Chondrocyte (in vitro differentiated cells): ENCODE measurements at regions not wholly inside any gene's neighbourhood (a gene's known extent, or its start where the extent isn't known, plus 50 kb on each side); places are given as distances from the start of the nearest gene placed in this dataset.

ENCODE experiments used
- DNase-seq: peaks from one replicate; pipeline ENCODE4 v3.0.0; 2021; ENCODE audit warnings: mixed read lengths, low spot score
- H3K27ac Mint-ChIP-seq: one replicate; pipeline ENCODE4 v1.8.0; 2021; ENCODE audit warnings: mild to moderate bottlenecking, moderate library complexity, mixed read lengths; ENCODE audit not compliant: unreplicated experiment
- H3K27me3 Mint-ChIP-seq: 2 replicates; pipeline ENCODE4 v1.8.0; 2021; ENCODE audit warnings: low read depth, mixed read lengths
- H3K36me3 Mint-ChIP-seq: 2 replicates; pipeline ENCODE4 v1.8.0; 2021; ENCODE audit warnings: low read depth, mixed read lengths
- H3K4me1 Mint-ChIP-seq: 2 replicates; pipeline ENCODE4 v1.8.0; 2021; ENCODE audit warnings: low read depth, mild to moderate bottlenecking, mixed read lengths
- H3K4me3 Mint-ChIP-seq: one replicate; pipeline ENCODE4 v1.8.0; 2021; ENCODE audit warnings: mild to moderate bottlenecking, moderate library complexity, mixed read lengths; ENCODE audit not compliant: unreplicated experiment
- H3K9me3 Mint-ChIP-seq: 2 replicates; pipeline ENCODE4 v1.8.0; 2021; ENCODE audit warnings: low read depth, mixed read lengths
- CTCF ChIP-seq: fragments of 200-600 bp; sonication (generic); IDR thresholded peaks from 2 replicates; pipeline ENCODE4 v1.5.0; 2021; ENCODE audit warnings: antibody characterized with exemption, mild to moderate bottlenecking, moderate library complexity

- Mint-ChIP-seq H3K4me3 (no peak overlapping the region), H3K27ac (no peak overlapping the region), H3K4me1 (peaks cover 2% of the 10 kb centered on the region), H3K27me3 (peaks cover 6% of the 10 kb centered on the region), H3K9me3 (peaks cover 2% of the 10 kb centered on the region), H3K36me3 (no peaks in the 10 kb centered on the region)
- DNase-seq = no peak
- TF ChIP-seq CTCF = no peak
These were observed 90.1 kb upstream of the MTPN start for GRCh38 chr7:136067277-136067676.

- peaks cover 2% of the 10 kb centered on the region for H3K4me1 Mint-ChIP-seq
These were observed 89.4 kb upstream of the MTPN start for GRCh38 chr7:136066304-136067143.

GRCh38 chr7:136064627-136065237, 87.6 kb upstream of the MTPN start:
- Mint-ChIP-seq H3K4me1 (peaks cover 2% of the 10 kb centered on the region), H3K27ac (no peak overlapping the region), H3K27me3 (peaks cover 9% of the 10 kb centered on the region), H3K9me3 (peaks cover 2% of the 10 kb centered on the region), H3K4me3 (no peak overlapping the region), H3K36me3 (no peaks in the 10 kb centered on the region)
- DNase-seq = no peak
- TF ChIP-seq CTCF = no peak

More at GRCh38 chr7:136066304-136067143, 89.4 kb upstream of the MTPN start:
- no peak overlapping the region for H3K27ac Mint-ChIP-seq
- DNase-seq = no peak
- peaks cover 6% of the 10 kb centered on the region for H3K27me3 Mint-ChIP-seq
- no peaks in the 10 kb centered on the region for H3K36me3 Mint-ChIP-seq
- H3K9me3 Mint-ChIP-seq = peaks cover 2% of the 10 kb centered on the region
- TF ChIP-seq CTCF = no peak
- H3K4me3 Mint-ChIP-seq = no peak overlapping the region

- H3K9me3 Mint-ChIP-seq = peaks cover 2% of the 10 kb centered on the region
- no peak for DNase-seq
- no peaks in the 10 kb centered on the region for H3K36me3 Mint-ChIP-seq
- peaks cover 2% of the 10 kb centered on the region for H3K4me1 Mint-ChIP-seq
- no peak overlapping the region for H3K4me3 Mint-ChIP-seq
- H3K27ac Mint-ChIP-seq = no peak overlapping the region
- H3K27me3 Mint-ChIP-seq = peaks cover 10% of the 10 kb centered on the region
- no peak for TF ChIP-seq CTCF
These were observed 86.9 kb upstream of the MTPN start for GRCh38 chr7:136064081-136064480.

GRCh38 chr7:136063326-136063666, 86.1 kb upstream of the MTPN start:
- H3K4me3 Mint-ChIP-seq = no peak overlapping the region
- peaks cover 2% of the 10 kb centered on the region for H3K4me1 Mint-ChIP-seq
- peaks cover 10% of the 10 kb centered on the region for H3K27me3 Mint-ChIP-seq
- H3K36me3 Mint-ChIP-seq = no peaks in the 10 kb centered on the region
- H3K9me3 Mint-ChIP-seq = peaks cover 2% of the 10 kb centered on the region
- DNase-seq = no peak
- H3K27ac Mint-ChIP-seq = no peak overlapping the region
- no peak for TF ChIP-seq CTCF
